ENCODE measurements at regions not wholly inside any gene's neighbourhood (a gene's known extent, or its start where the extent isn't known, plus 50 kb on each side); places are given as distances from the start of the nearest gene placed in this dataset.
"Not testable (repeated sequence)": the region's sequence is repeated elsewhere in the genome, so short reads cannot be mapped to it uniquely, and the experiment has no call there.

GRCh38 chrX:102808336-102808735, 87.8 kb downstream of the GPRASP3 start:
- no peaks in the 10 kb centered on the region for H3K4me1 ChIP-seq (ENCODE audit: insufficient read depth, low read length)
- no peaks in the 10 kb centered on the region for H3K23me2 ChIP-seq (ENCODE audit: insufficient read length, low read depth, low read length, poor library complexity, severe bottlenecking)
- no peaks in the 10 kb centered on the region for H3K27me3 ChIP-seq (ENCODE audit: insufficient read depth, low read length)
- no peak overlapping the region for H4K5ac ChIP-seq (ENCODE audit: insufficient read length, low read depth, low read length)
- Mint-ChIP-seq H3K4me1 (no peaks in the 10 kb centered on the region), H3K27me3 (ENCODE audit: low read depth) (no peaks in the 10 kb centered on the region), H3K4me3 (no peak overlapping the region), H3K9me3 (peaks cover 49 to 62% of the 10 kb centered on the region in 2 experiments), H3K27ac (no peak overlapping the region), H3K36me3 (ENCODE audit: insufficient read depth in 1 of 3, low read depth in 3 of 3) (peaks cover 0 to 4% (median 0%) of the 10 kb centered on the region in 3 experiments; a peak in 3 of 7 replicates)
- TF ChIP-seq CTCF (conservative IDR thresholded peaks at IDR 0.05), result no peak
- no peak overlapping the region for H2BK15ac ChIP-seq (ENCODE audit: low read depth, low read length)
- H2AK5ac ChIP-seq (ENCODE audit: insufficient read length, low read length), result no peak overlapping the region
- H4K8ac ChIP-seq (replicated peaks; ENCODE audit: insufficient read length, low read depth, low read length), result no peak overlapping the region
- H3K27ac ChIP-seq (ENCODE audit: insufficient read length, low read depth, low read length), result no peak overlapping the region
- no peak overlapping the region for H3K23ac ChIP-seq (ENCODE audit: insufficient read length, low read depth, low read length)
- no CpG with 5 or more reads among the region's 1 CpG for WGBS (ENCODE audit: extremely low coverage, insufficient read length, low lambda C conversion rate)
- H3K9me3 ChIP-seq (ENCODE audit: control insufficient read depth, low read depth, low read length), result peaks cover 2% of the 10 kb centered on the region
- H4K20me1 ChIP-seq (ENCODE audit: control insufficient read depth, insufficient read depth, insufficient read length), result no peaks in the 10 kb centered on the region
- H4K91ac ChIP-seq (ENCODE audit: insufficient read length, low read depth, low read length), result no peak overlapping the region
- H2BK5ac ChIP-seq (ENCODE audit: insufficient read length, low read length), result no peak overlapping the region
- H3K56ac ChIP-seq (ENCODE audit: insufficient read length, low read depth, low read length), result no peak overlapping the region
- H2BK20ac ChIP-seq (ENCODE audit: low read depth, low read length, poor library complexity, severe bottlenecking), result no peak overlapping the region
- H3K4me2 ChIP-seq (ENCODE audit: insufficient read depth, insufficient read length, low read length), result no peak overlapping the region
- no peak for DNase-seq
- H3K9ac ChIP-seq (ENCODE audit: extremely low read depth, insufficient read length, low read length), result no peak overlapping the region
- H3T11ph ChIP-seq (ENCODE audit: low read length), result no peak overlapping the region
- no peak overlapping the region for H3K4ac ChIP-seq (ENCODE audit: low read depth, low read length)
- no peak overlapping the region for H2AFZ ChIP-seq (ENCODE audit: low read length)
- no peak overlapping the region for H3K14ac ChIP-seq (ENCODE audit: insufficient read depth, low read length)
- H3K79me2 ChIP-seq (ENCODE audit: insufficient read depth, low read length), result no peaks in the 10 kb centered on the region
- no peak overlapping the region for H2BK120ac ChIP-seq (ENCODE audit: low read depth, low read length, poor library complexity, severe bottlenecking)
- no peak overlapping the region for H3K18ac ChIP-seq (ENCODE audit: insufficient read length, low read depth, low read length)
- H3K79me1 ChIP-seq (ENCODE audit: insufficient read depth, low read depth, low read length, poor library complexity, severe bottlenecking), result no peaks in the 10 kb centered on the region
- no peak overlapping the region for H2BK12ac ChIP-seq (ENCODE audit: insufficient read length, low read depth, low read length)

GRCh38 chrX:102818269-102818668, 97.7 kb downstream of the GPRASP3 start:
- not testable (repeated sequence) for H3K27ac ChIP-seq (ENCODE audit: insufficient read length, low read depth, low read length); H2AFZ ChIP-seq (ENCODE audit: low read length); H3T11ph ChIP-seq (ENCODE audit: low read length); H4K20me1 ChIP-seq (ENCODE audit: control insufficient read depth, insufficient read depth, insufficient read length); H3K79me2 ChIP-seq (ENCODE audit: insufficient read depth, low read length); H3K23ac ChIP-seq (ENCODE audit: insufficient read length, low read depth, low read length); H3K4me1 ChIP-seq (ENCODE audit: insufficient read depth, low read length); H3K27me3 Mint-ChIP-seq (ENCODE audit: low read depth); H2BK20ac ChIP-seq (ENCODE audit: low read depth, low read length, poor library complexity, severe bottlenecking); H2BK120ac ChIP-seq (ENCODE audit: low read depth, low read length, poor library complexity, severe bottlenecking); H3K18ac ChIP-seq (ENCODE audit: insufficient read length, low read depth, low read length); H3K27ac Mint-ChIP-seq; H2AK5ac ChIP-seq (ENCODE audit: insufficient read length, low read length); DNase-seq; H4K8ac ChIP-seq (replicated peaks; ENCODE audit: insufficient read length, low read depth, low read length); H3K4me3 Mint-ChIP-seq; H3K4ac ChIP-seq (ENCODE audit: low read depth, low read length); H3K14ac ChIP-seq (ENCODE audit: insufficient read depth, low read length); H3K23me2 ChIP-seq (ENCODE audit: insufficient read length, low read depth, low read length, poor library complexity, severe bottlenecking); H3K27me3 ChIP-seq (ENCODE audit: insufficient read depth, low read length); H3K9ac ChIP-seq (ENCODE audit: extremely low read depth, insufficient read length, low read length); H3K4me2 ChIP-seq (ENCODE audit: insufficient read depth, insufficient read length, low read length); H3K56ac ChIP-seq (ENCODE audit: insufficient read length, low read depth, low read length); H3K4me1 Mint-ChIP-seq; H2BK15ac ChIP-seq (ENCODE audit: low read depth, low read length); H3K79me1 ChIP-seq (ENCODE audit: insufficient read depth, low read depth, low read length, poor library complexity, severe bottlenecking); H2BK5ac ChIP-seq (ENCODE audit: insufficient read length, low read length); H4K91ac ChIP-seq (ENCODE audit: insufficient read length, low read depth, low read length); H2BK12ac ChIP-seq (ENCODE audit: insufficient read length, low read depth, low read length); H4K5ac ChIP-seq (ENCODE audit: insufficient read length, low read depth, low read length)
- Mint-ChIP-seq H3K9me3 (peaks cover 69 to 72% of the 10 kb centered on the region in 2 experiments), H3K36me3 (ENCODE audit: insufficient read depth in 1 of 3, low read depth in 3 of 3) (peaks cover 43 to 54% (median 44%) of the 10 kb centered on the region in 3 experiments)
- WGBS (ENCODE audit: extremely low coverage, insufficient read length, low lambda C conversion rate), result no CpG with 5 or more reads among the region's 2 CpGs
- peaks cover 60% of the 10 kb centered on the region for H3K9me3 ChIP-seq (ENCODE audit: control insufficient read depth, low read depth, low read length)

All from H9 (cell line).